ENCODE measurements at regions not wholly inside any gene's neighbourhood (a gene's known extent, or its start where the extent isn't known, plus 50 kb on each side); places are given as distances from the start of the nearest gene placed in this dataset.

- Histone ChIP-seq H4K20me1 (ENCODE audit: insufficient read depth) (no peaks in the 10 kb centered on the region), H3K27me3 (ENCODE audit: insufficient read depth, low read depth) (no peaks in the 10 kb centered on the region), H2AFZ (ENCODE audit: low read depth) (no peak overlapping the region), H3K4me2 (no peak overlapping the region), H3K4me1 (ENCODE audit: low read depth, poor library complexity, severe bottlenecking) (peaks cover 19% of the 10 kb centered on the region), H3K9ac (no peak overlapping the region), H3K27ac (no peak overlapping the region), H3K36me3 (ENCODE audit: insufficient read depth) (no peaks in the 10 kb centered on the region), H3K4me3 (IDR thresholded peaks at IDR 0.05; ENCODE audit: insufficient read depth, low read depth, low read length) (no peak overlapping the region), H3K79me2 (ENCODE audit: insufficient read depth, low read depth) (no peaks in the 10 kb centered on the region)
- no peak for TF ChIP-seq CTCF (conservative IDR thresholded peaks at IDR 0.05; ENCODE audit: low read depth, low read length)
Measured at GRCh38 chr17:77730376-77730775, 228.1 kb upstream of the TNRC6C start.

GRCh38 chr17:77733576-77734296, 224.8 kb upstream of the TNRC6C start:
- H3K4me3 ChIP-seq (IDR thresholded peaks at IDR 0.05; ENCODE audit: insufficient read depth, low read depth, low read length): no peak overlapping the region
- H3K4me2 ChIP-seq: no peak overlapping the region
- TF ChIP-seq CTCF (conservative IDR thresholded peaks at IDR 0.05; ENCODE audit: low read depth, low read length): no peak
- H3K36me3 ChIP-seq (ENCODE audit: insufficient read depth): no peaks in the 10 kb centered on the region
- H3K9ac ChIP-seq: no peak overlapping the region
- peaks cover 5% of the 10 kb centered on the region for H3K4me1 ChIP-seq (ENCODE audit: low read depth, poor library complexity, severe bottlenecking)
- no peak overlapping the region for H3K27ac ChIP-seq
- no peaks in the 10 kb centered on the region for H3K27me3 ChIP-seq (ENCODE audit: insufficient read depth, low read depth)
- no peaks in the 10 kb centered on the region for H4K20me1 ChIP-seq (ENCODE audit: insufficient read depth)
- H2AFZ ChIP-seq (ENCODE audit: low read depth): no peak overlapping the region
- no peaks in the 10 kb centered on the region for H3K79me2 ChIP-seq (ENCODE audit: insufficient read depth, low read depth)

- H3K79me2 ChIP-seq (ENCODE audit: insufficient read depth, low read depth): no peaks in the 10 kb centered on the region
- H4K20me1 ChIP-seq (ENCODE audit: insufficient read depth): no peaks in the 10 kb centered on the region
- H3K9ac ChIP-seq: no peak overlapping the region
- H3K36me3 ChIP-seq (ENCODE audit: insufficient read depth): no peaks in the 10 kb centered on the region
- no peak overlapping the region for H3K27ac ChIP-seq
- TF ChIP-seq CTCF (conservative IDR thresholded peaks at IDR 0.05; ENCODE audit: low read depth, low read length): no peak
- H3K27me3 ChIP-seq (ENCODE audit: insufficient read depth, low read depth): no peaks in the 10 kb centered on the region
- H3K4me1 ChIP-seq (ENCODE audit: low read depth, poor library complexity, severe bottlenecking): peaks cover under 1% of the 10 kb centered on the region
- no peak overlapping the region for H3K4me3 ChIP-seq (IDR thresholded peaks at IDR 0.05; ENCODE audit: insufficient read depth, low read depth, low read length)
- H2AFZ ChIP-seq (ENCODE audit: low read depth): no peak overlapping the region
- H3K4me2 ChIP-seq: no peak overlapping the region
Measured at GRCh38 chr17:77734371-77735080, 224.0 kb upstream of the TNRC6C start.

- Histone ChIP-seq H3K4me3 (IDR thresholded peaks at IDR 0.05; ENCODE audit: insufficient read depth, low read depth, low read length) (no peak overlapping the region), H3K79me2 (ENCODE audit: insufficient read depth, low read depth) (no peaks in the 10 kb centered on the region), H3K4me1 (ENCODE audit: low read depth, poor library complexity, severe bottlenecking) (no peaks in the 10 kb centered on the region), H2AFZ (ENCODE audit: low read depth) (no peak overlapping the region), H3K36me3 (ENCODE audit: insufficient read depth) (no peaks in the 10 kb centered on the region), H4K20me1 (ENCODE audit: insufficient read depth) (no peaks in the 10 kb centered on the region), H3K27me3 (ENCODE audit: insufficient read depth, low read depth) (no peaks in the 10 kb centered on the region), H3K27ac (no peak overlapping the region), H3K4me2 (no peak overlapping the region), H3K9ac (no peak overlapping the region)
- TF ChIP-seq CTCF (conservative IDR thresholded peaks at IDR 0.05; ENCODE audit: low read depth, low read length): no peak
Measured at GRCh38 chr17:77735081-77735565, 223.4 kb upstream of the TNRC6C start.
